ENCODE measurements at regions not wholly inside any gene's neighbourhood (a gene's known extent, or its start where the extent isn't known, plus 50 kb on each side); places are given as distances from the start of the nearest gene placed in this dataset.

GRCh38 chr9:115657695-115658094, 495.9 kb upstream of the PAPPA start:
- Histone ChIP-seq H2BK120ac (ENCODE audit: low read depth, low read length, poor library complexity, severe bottlenecking) (no peak overlapping the region), H3K4ac (ENCODE audit: low read depth, low read length) (no peak overlapping the region), H2BK12ac (ENCODE audit: insufficient read length, low read depth, low read length) (no peak overlapping the region), H3K4me1 (ENCODE audit: insufficient read depth, low read length) (no peaks in the 10 kb centered on the region), H3K23me2 (ENCODE audit: insufficient read length, low read depth, low read length, poor library complexity, severe bottlenecking) (no peaks in the 10 kb centered on the region), H2BK5ac (ENCODE audit: insufficient read length, low read length) (no peak overlapping the region), H3K18ac (ENCODE audit: insufficient read length, low read depth, low read length) (no peak overlapping the region), H3K79me2 (ENCODE audit: insufficient read depth, low read length) (no peaks in the 10 kb centered on the region), H3K27me3 (ENCODE audit: insufficient read depth, low read length) (no peaks in the 10 kb centered on the region), H4K20me1 (ENCODE audit: control insufficient read depth, insufficient read depth, insufficient read length) (no peaks in the 10 kb centered on the region), H3K79me1 (ENCODE audit: insufficient read depth, low read depth, low read length, poor library complexity, severe bottlenecking) (no peaks in the 10 kb centered on the region), H3K9ac (ENCODE audit: extremely low read depth, insufficient read length, low read length) (no peak overlapping the region), H4K91ac (ENCODE audit: insufficient read length, low read depth, low read length) (no peak overlapping the region), H2AFZ (ENCODE audit: low read length) (no peak overlapping the region), H3T11ph (ENCODE audit: low read length) (no peak overlapping the region), H3K14ac (ENCODE audit: insufficient read depth, low read length) (no peak overlapping the region), H3K4me2 (ENCODE audit: insufficient read depth, insufficient read length, low read length) (no peak overlapping the region), H2AK5ac (ENCODE audit: insufficient read length, low read length) (no peak overlapping the region), H4K8ac (replicated peaks; ENCODE audit: insufficient read length, low read depth, low read length) (no peak overlapping the region), H2BK20ac (ENCODE audit: low read depth, low read length, poor library complexity, severe bottlenecking) (no peak overlapping the region), H4K5ac (ENCODE audit: insufficient read length, low read depth, low read length) (no peak overlapping the region), H3K9me3 (ENCODE audit: control insufficient read depth, low read depth, low read length) (no peaks in the 10 kb centered on the region), H3K27ac (ENCODE audit: insufficient read length, low read depth, low read length) (no peak overlapping the region), H2BK15ac (ENCODE audit: low read depth, low read length) (no peak overlapping the region), H3K23ac (ENCODE audit: insufficient read length, low read depth, low read length) (no peak overlapping the region), H3K56ac (ENCODE audit: insufficient read length, low read depth, low read length) (no peak overlapping the region)
- Mint-ChIP-seq H3K27me3 (ENCODE audit: low read depth) (no peaks in the 10 kb centered on the region; the same call in 1 of the 2 replicates), H3K4me1 (0 out of 4 replicates have a peak, but pooled peaks cover 0 to 3% of the 10 kb centered on the region in 2 experiments), H3K27ac (no peak overlapping the region), H3K36me3 (ENCODE audit: insufficient read depth in 1 of 3, low read depth in 3 of 3) (no peaks in the 10 kb centered on the region), H3K9me3 (no peaks in the 10 kb centered on the region), H3K4me3 (no peak overlapping the region)
- DNase-seq, result no peak
- no peak for TF ChIP-seq CTCF (conservative IDR thresholded peaks at IDR 0.05)
- WGBS (ENCODE audit: extremely low coverage, insufficient read length, low lambda C conversion rate), result no CpG with 5 or more reads among the region's 2 CpGs
